B cell (primary cell): ENCODE measurements at regions not wholly inside any gene's neighbourhood (a gene's known extent, or its start where the extent isn't known, plus 50 kb on each side); places are given as distances from the start of the nearest gene placed in this dataset.

Source experiments
- ATAC-seq: fragments of 200-7000 bp; cut with Tn5 transposase; one replicate; pipeline ENCODE4 v1.10.0; 2021; ENCODE audit warnings: low read depth, mild to moderate bottlenecking, moderate number of reproducible peaks, moderate library complexity
- CTCF ChIA-PET: fragments of 350-600 bp; sonication (Branson Sonifier 250); formaldehyde crosslinking; loops from one replicate; lab custom pipeline; 2021; ENCODE audit warnings: antibody characterized with exemption, inconsistent platforms; lab: Charles Lee
- POLR2A ChIA-PET: fragments of 350-600 bp; sonication (Branson Sonifier 250); formaldehyde crosslinking; loops from one replicate; lab custom pipeline; 2021; ENCODE audit warnings: antibody characterized with exemption; lab: Charles Lee
- DNase-seq: peaks from one replicate; pipeline ENCODE4 v3.0.0; 2013
- H2AFZ ChIP-seq: 2 replicates; pipeline ENCODE4 v1.6.1; 2012; ENCODE audit warnings: mild to moderate bottlenecking, low read depth, low read length; ENCODE audit not compliant: insufficient read depth, poor library complexity, severe bottlenecking
- H3K27ac ChIP-seq, 2 donors: 1 replicate in 1 of 2; 2 replicates in 1 of 2; pipeline ENCODE4 v1.5.1; 2012 to 2013; ENCODE audit warnings: low read length in 2 of 2, mild to moderate bottlenecking in 2 of 2, moderate library complexity in 1 of 2
- H3K27me3 ChIP-seq, 4 experiments: fragments of 200-600 bp in 1 of 4; sonication (generic) in 1 of 4; replicated peaks in 1 of 4; 1 replicate in 2 of 4; 2 replicates in 2 of 4; pipeline versions ENCODE4 v1.6.1 to v1.7.0; 2013 to 2016; ENCODE audit warnings: low read length in 3 of 4, mild to moderate bottlenecking in 2 of 4, mixed read lengths in 1 of 4, moderate library complexity in 1 of 4; ENCODE audit not compliant: insufficient read depth in 4 of 4, control insufficient read depth in 3 of 4; ENCODE audit errors: control extremely low read depth in 1 of 4
- H3K36me3 ChIP-seq, 2 experiments: replicated peaks in 1 of 2; 1 replicate in 1 of 2; 2 replicates in 1 of 2; pipeline versions ENCODE4 v1.6.1 to v1.7.1; 2013; ENCODE audit warnings: low read length in 1 of 2; ENCODE audit not compliant: insufficient read depth in 2 of 2, control insufficient read depth in 1 of 2; ENCODE audit errors: control extremely low read depth in 1 of 2, extremely low read depth in 1 of 2
- H3K4me1 ChIP-seq, 2 donors: fragments of 200-600 bp in 1 of 2; sonication (generic) in 1 of 2; 1 replicate in 1 of 2; 2 replicates in 1 of 2; pipeline versions ENCODE4 v1.5.1 to v1.6.1; 2013 to 2017; ENCODE audit warnings: low read length in 2 of 2; ENCODE audit not compliant: control insufficient read depth in 2 of 2, insufficient read depth in 2 of 2
- H3K4me2 ChIP-seq: replicated peaks from 2 replicates; pipeline ENCODE3; 2012; ENCODE audit warnings: mild to moderate bottlenecking, low read depth, low read length; ENCODE audit not compliant: poor library complexity, severe bottlenecking
- H3K4me3 ChIP-seq, 5 experiments: fragments of 200-600 bp in 1 of 5; sonication (generic) in 1 of 5; 1 replicate in 3 of 5; 2 replicates in 2 of 5; pipeline versions ENCODE4 v1.5.1 to v1.7.0; 2011 to 2016; ENCODE audit warnings: low read length in 4 of 5, mild to moderate bottlenecking in 4 of 5, low read depth in 2 of 5, control low read depth in 1 of 5, moderate library complexity in 1 of 5; ENCODE audit not compliant: insufficient read depth in 1 of 5; ENCODE audit errors: control extremely low read depth in 1 of 5, extremely low read depth in 1 of 5
- H3K79me2 ChIP-seq: fragments of 200-600 bp; sonication (generic); one replicate; pipeline ENCODE4 v1.6.0; 2016; ENCODE audit warnings: low read length; ENCODE audit not compliant: control insufficient read depth, insufficient read depth
- H3K9ac ChIP-seq: fragments of 200-600 bp; sonication (generic); 2 replicates; pipeline ENCODE4 v1.6.1; 2017; ENCODE audit warnings: mild to moderate bottlenecking, low read length, moderate library complexity
- H3K9me3 ChIP-seq, 3 donors: one replicate each; pipeline versions ENCODE4 v1.6.1 to v1.7.1; 2013; ENCODE audit warnings: low read length in 2 of 3; ENCODE audit not compliant: control insufficient read depth in 2 of 3, insufficient read depth in 1 of 3; ENCODE audit errors: control extremely low read depth in 1 of 3
- H4K20me1 ChIP-seq: 2 replicates; pipeline ENCODE4 v1.6.0; 2012; ENCODE audit warnings: mild to moderate bottlenecking, low read length; ENCODE audit not compliant: insufficient read depth, control insufficient read depth, poor library complexity, severe bottlenecking
- H3K27ac Mint-ChIP-seq: one replicate; pipeline ENCODE4 v1.8.0; 2021; ENCODE audit warnings: mixed read lengths
- H3K27me3 Mint-ChIP-seq: one replicate; pipeline ENCODE4 v1.8.0; 2021; ENCODE audit warnings: mixed read lengths
- H3K4me1 Mint-ChIP-seq: one replicate; pipeline ENCODE4 v1.8.0; 2021; ENCODE audit warnings: mixed read lengths
- H3K4me3 Mint-ChIP-seq: one replicate; pipeline ENCODE4 v1.8.0; 2021; ENCODE audit warnings: mixed read lengths
- H3K9me3 Mint-ChIP-seq: one replicate; pipeline ENCODE4 v1.8.0; 2022; ENCODE audit warnings: mixed read lengths; ENCODE audit not compliant: insufficient read depth
- CTCF ChIP-seq: fragments of 200-600 bp; IDR thresholded peaks from one replicate; pipeline ENCODE4 v1.8.0; 2022; ENCODE audit warnings: antibody characterized with exemption, mild to moderate bottlenecking
- EZH2 ChIP-seq: IDR thresholded peaks from 2 replicates; pipeline ENCODE4 v1.6.1; 2012; ENCODE audit warnings: borderline replicate concordance, low read depth, mild to moderate bottlenecking, moderate library complexity, low read length; ENCODE audit not compliant: insufficient read depth, poor library complexity, severe bottlenecking
- WGBS: methylation state at CpG from one replicate; pipeline ENCODE4 v1.1.5; 2013; ENCODE audit warnings: missing lambda C conversion rate; ENCODE audit not compliant: insufficient coverage; 5-methylcytosine and 5-hydroxymethylcytosine counted together
- intact Hi-C: fragments of 100-400 bp; cut with micrococcal nuclease; formaldehyde crosslinking; loops from one replicate; pipeline ENCODE4 v1.10.0; 2022

GRCh38 chr13:39810091-39810877 is 154.8 kb downstream of the COG6 start:
- Histone ChIP-seq H4K20me1 (no peaks in the 10 kb centered on the region), H3K27me3 (no peaks in the 10 kb centered on the region), H3K79me2 (no peaks in the 10 kb centered on the region), H2AFZ (no peak overlapping the region), H3K9ac (no peak overlapping the region), H3K36me3 (no peaks in the 10 kb centered on the region), H3K4me1 (no peaks in the 10 kb centered on the region), H3K9me3 (peaks cover 0 to 9% (median 0%) of the 10 kb centered on the region in 3 donors), H3K27ac (no peak overlapping the region), H3K4me3 (no peak overlapping the region), H3K4me2 (no peak overlapping the region)
- intact Hi-C loops = no loop called here
- H3K27ac Mint-ChIP-seq = no peak overlapping the region
- 95% methylated on average over 10 of the region's 10 CpGs for WGBS
- ATAC-seq = no peak
- no peak for DNase-seq
- no peaks in the 10 kb centered on the region for H3K4me1 Mint-ChIP-seq
- ChIA-PET POLR2A (no interaction called here), CTCF (no interaction called here)
- peaks cover 3% of the 10 kb centered on the region for H3K9me3 Mint-ChIP-seq
- TF ChIP-seq EZH2 = no peak
- TF ChIP-seq CTCF = no peak
- no peak overlapping the region for H3K4me3 Mint-ChIP-seq
- peaks cover 9% of the 10 kb centered on the region for H3K27me3 Mint-ChIP-seq

DNA sequence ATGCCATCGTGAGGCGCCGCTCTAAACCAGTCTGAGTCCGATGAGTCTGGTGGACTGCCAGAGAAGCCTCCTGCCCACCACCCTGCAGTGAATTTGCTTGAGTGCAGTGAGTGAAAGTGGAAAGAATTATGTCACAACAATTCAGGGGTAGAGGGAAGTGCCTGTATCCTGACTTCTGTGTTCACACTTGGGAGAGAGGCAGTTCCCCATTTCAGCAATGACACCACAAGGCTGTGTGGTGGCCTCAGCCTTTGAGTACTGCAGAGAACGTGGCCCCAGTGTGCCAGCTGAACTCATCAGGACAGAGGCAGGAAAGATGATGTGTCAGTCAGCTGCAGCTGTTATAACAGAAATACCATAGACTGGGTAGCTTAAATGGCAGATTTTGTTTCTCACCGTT is 155.6 kb downstream of the COG6 start:
- WGBS = 9% methylated on average over 5 of the region's 6 CpGs
- Histone ChIP-seq H3K4me3 (no peak overlapping the region), H3K4me2 (no peak overlapping the region), H3K27me3 (no peaks in the 10 kb centered on the region), H3K9me3 (peaks cover 0 to 9% (median 0%) of the 10 kb centered on the region in 3 donors), H3K9ac (no peak overlapping the region), H3K79me2 (no peaks in the 10 kb centered on the region), H3K36me3 (no peaks in the 10 kb centered on the region), H3K27ac (no peak overlapping the region), H2AFZ (no peak overlapping the region), H4K20me1 (no peaks in the 10 kb centered on the region), H3K4me1 (no peaks in the 10 kb centered on the region)
- DNase-seq (no peak), ATAC-seq (no peak)
- intact Hi-C loops = no loop called here
- Mint-ChIP-seq H3K9me3 (peaks cover 3% of the 10 kb centered on the region), H3K4me1 (no peaks in the 10 kb centered on the region), H3K27ac (no peak overlapping the region), H3K4me3 (no peak overlapping the region), H3K27me3 (peaks cover 9% of the 10 kb centered on the region)
- CTCF ChIA-PET = no interaction called here
- POLR2A ChIA-PET = no interaction called here
- no peak for TF ChIP-seq EZH2
- no peak for TF ChIP-seq CTCF
